NT2/D1 (cell line): ENCODE measurements at regions not wholly inside any gene's neighbourhood (a gene's known extent, or its start where the extent isn't known, plus 50 kb on each side); places are given as distances from the start of the nearest gene placed in this dataset.

Source experiments
- SUZ12 ChIP-seq: IDR thresholded peaks from 2 replicates; pipeline ENCODE4 v1.6.1; 2011; ENCODE audit not compliant: insufficient read length, insufficient read depth; ENCODE audit errors: extremely low read depth
- YY1 ChIP-seq: IDR thresholded peaks from 2 replicates; pipeline ENCODE4 v1.6.1; 2011; ENCODE audit not compliant: insufficient read length, insufficient read depth
- ZNF274 ChIP-seq: IDR thresholded peaks from 2 replicates; pipeline ENCODE4 v1.6.1; 2011; ENCODE audit warnings: mild to moderate bottlenecking, low read depth, low read length

GRCh38 chr3:117019082-117019713 lies 309.6 kb downstream of the TUSC7 start:
- TF ChIP-seq YY1, result no peak
- TF ChIP-seq ZNF274, result no peak
- TF ChIP-seq SUZ12, result no peak
